BLaER1 (cell line): ENCODE measurements at regions not wholly inside any gene's neighbourhood (a gene's known extent, or its start where the extent isn't known, plus 50 kb on each side); places are given as distances from the start of the nearest gene placed in this dataset.
"Not testable (repeated sequence)": the region's sequence is repeated elsewhere in the genome, so short reads cannot be mapped to it uniquely, and the experiment has no call there.

Source experiments
- H3K27ac ChIP-seq: shearing (Covaris generic); formaldehyde crosslinking; 2 replicates; pipeline ENCODE4 v1.8.1; 2022
- H3K27me3 ChIP-seq: shearing (Covaris generic); formaldehyde crosslinking; 2 replicates; pipeline ENCODE4 v1.8.1; 2022
- H3K36me3 ChIP-seq: shearing (Covaris generic); formaldehyde crosslinking; 2 replicates; pipeline ENCODE4 v1.8.1; 2022
- H3K4me1 ChIP-seq: shearing (Covaris generic); formaldehyde crosslinking; 2 replicates; pipeline ENCODE4 v1.8.1; 2022
- H3K4me2 ChIP-seq: shearing (Covaris generic); formaldehyde crosslinking; 2 replicates; pipeline ENCODE4 v1.8.1; 2022
- H3K4me3 ChIP-seq: shearing (Covaris generic); formaldehyde crosslinking; 2 replicates; pipeline ENCODE4 v1.8.1; 2022
- H3K9ac ChIP-seq: shearing (Covaris generic); formaldehyde crosslinking; 2 replicates; pipeline ENCODE4 v1.8.1; 2022
- H3K9me3 ChIP-seq: shearing (Covaris generic); formaldehyde crosslinking; 2 replicates; pipeline ENCODE4 v1.8.1; 2022
- H4K20me1 ChIP-seq: shearing (Covaris generic); formaldehyde crosslinking; 2 replicates; pipeline ENCODE4 v1.8.1; 2022
- Cebpa-rat ChIP-seq: shearing (Covaris generic); IDR thresholded peaks from 2 replicates; pipeline ENCODE4 v1.8.1; 2022

DNA sequence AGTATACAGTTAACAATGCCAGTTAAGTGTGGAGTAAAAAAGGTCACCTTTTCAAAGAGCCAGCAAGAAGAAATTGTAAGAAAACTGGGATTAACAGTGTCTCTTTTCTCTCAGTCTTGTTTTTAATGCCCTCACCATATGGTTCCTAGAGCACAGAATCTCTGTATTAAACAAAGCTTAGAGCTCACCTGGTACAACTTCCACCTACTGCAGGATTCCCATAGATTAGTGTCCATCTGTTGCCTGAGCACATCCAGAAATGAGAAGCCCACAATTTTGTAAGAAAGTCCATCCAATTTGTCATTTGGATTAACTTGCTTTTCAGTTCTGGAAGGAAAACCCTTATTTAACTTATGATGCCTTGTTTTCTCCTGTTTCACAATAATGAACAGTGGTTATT is 1037.1 kb downstream of the STPG2 start:
- no peak for TF ChIP-seq Cebpa-rat
- no peak overlapping the region for H3K4me2 ChIP-seq
- H3K9ac ChIP-seq: no peak overlapping the region
- H3K27me3 ChIP-seq: no peaks in the 10 kb centered on the region
- H3K27ac ChIP-seq: no peak overlapping the region
- H3K9me3 ChIP-seq: no peaks in the 10 kb centered on the region
- no peaks in the 10 kb centered on the region for H3K36me3 ChIP-seq
- no peaks in the 10 kb centered on the region for H4K20me1 ChIP-seq
- H3K4me1 ChIP-seq: no peaks in the 10 kb centered on the region
- H3K4me3 ChIP-seq: no peak overlapping the region

DNA sequence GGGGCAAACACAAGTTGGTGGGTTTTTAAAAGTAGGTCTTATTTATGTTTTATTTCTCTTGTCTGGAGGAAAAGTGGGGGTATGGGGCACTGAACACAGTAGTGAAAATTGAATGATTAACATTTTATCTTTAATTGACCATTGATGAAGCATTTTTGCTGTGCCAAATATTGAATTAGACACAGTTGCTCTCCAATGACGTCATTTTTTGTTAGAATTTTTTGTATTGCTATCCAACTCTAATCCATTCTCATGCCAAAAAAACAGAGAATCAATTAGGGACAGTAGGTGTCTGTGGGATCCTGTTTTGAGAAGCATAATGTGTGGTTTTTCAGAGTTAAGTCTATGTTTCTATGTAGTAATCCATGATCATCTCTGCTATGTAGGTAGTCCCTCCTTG is 1032.8 kb downstream of the STPG2 start:
- Histone ChIP-seq H4K20me1 (no peaks in the 10 kb centered on the region), H3K4me2 (no peak overlapping the region), H3K9me3 (no peaks in the 10 kb centered on the region), H3K36me3 (no peaks in the 10 kb centered on the region), H3K4me1 (no peaks in the 10 kb centered on the region), H3K27ac (no peak overlapping the region), H3K27me3 (no peaks in the 10 kb centered on the region), H3K4me3 (no peak overlapping the region), H3K9ac (no peak overlapping the region)
- TF ChIP-seq Cebpa-rat: no peak

DNA sequence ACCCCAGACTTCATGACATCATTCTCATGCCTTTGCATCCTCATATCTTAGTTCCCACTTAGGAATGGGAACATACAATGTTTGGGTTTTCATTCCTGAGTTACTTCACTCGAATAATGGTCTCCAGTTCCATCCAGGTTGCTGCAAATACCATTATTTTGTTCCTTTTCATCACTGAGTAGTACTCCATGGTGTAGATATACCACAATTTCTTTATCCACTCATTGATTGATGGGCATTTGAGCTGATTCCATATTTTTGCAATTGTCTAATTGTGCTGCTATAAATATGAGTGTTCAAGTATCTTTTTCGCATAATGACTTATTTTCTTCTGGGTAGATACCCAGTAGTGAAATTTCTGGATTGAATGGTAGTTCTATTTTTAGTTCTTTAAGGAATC is 1026.8 kb downstream of the STPG2 start:
- no peak overlapping the region for H3K4me2 ChIP-seq
- no peaks in the 10 kb centered on the region for H3K9me3 ChIP-seq
- H3K4me3 ChIP-seq: no peak overlapping the region
- no peaks in the 10 kb centered on the region for H3K36me3 ChIP-seq
- H3K27ac ChIP-seq: no peak overlapping the region
- no peaks in the 10 kb centered on the region for H3K4me1 ChIP-seq
- TF ChIP-seq Cebpa-rat: no peak
- no peak overlapping the region for H3K9ac ChIP-seq
- no peaks in the 10 kb centered on the region for H4K20me1 ChIP-seq
- no peaks in the 10 kb centered on the region for H3K27me3 ChIP-seq

GRCh38 chr4:97121493-97121892 is 1021.8 kb downstream of the STPG2 start:
- no peaks in the 10 kb centered on the region for H3K4me1 ChIP-seq
- H3K36me3 ChIP-seq: no peaks in the 10 kb centered on the region
- TF ChIP-seq Cebpa-rat: no peak
- no peaks in the 10 kb centered on the region for H4K20me1 ChIP-seq
- no peak overlapping the region for H3K4me3 ChIP-seq
- no peak overlapping the region for H3K9ac ChIP-seq
- no peak overlapping the region for H3K4me2 ChIP-seq
- 0 out of 2 replicates have a peak, but pooled peaks cover 5% of the 10 kb centered on the region for H3K9me3 ChIP-seq
- H3K27me3 ChIP-seq: no peaks in the 10 kb centered on the region
- no peak overlapping the region for H3K27ac ChIP-seq

- H3K27ac ChIP-seq: no peak overlapping the region
- H3K36me3 ChIP-seq: no peaks in the 10 kb centered on the region
- no peak overlapping the region for H3K4me3 ChIP-seq
- no peaks in the 10 kb centered on the region for H3K4me1 ChIP-seq
- no peaks in the 10 kb centered on the region for H3K27me3 ChIP-seq
- TF ChIP-seq Cebpa-rat: no peak
- no peak overlapping the region for H3K9ac ChIP-seq
- H3K9me3 ChIP-seq: 0 out of 2 replicates have a peak, but pooled peaks cover 5% of the 10 kb centered on the region
- no peaks in the 10 kb centered on the region for H4K20me1 ChIP-seq
- no peak overlapping the region for H3K4me2 ChIP-seq
Observed at GRCh38 chr4:97123573-97123972, 1019.7 kb downstream of the STPG2 start.

DNA sequence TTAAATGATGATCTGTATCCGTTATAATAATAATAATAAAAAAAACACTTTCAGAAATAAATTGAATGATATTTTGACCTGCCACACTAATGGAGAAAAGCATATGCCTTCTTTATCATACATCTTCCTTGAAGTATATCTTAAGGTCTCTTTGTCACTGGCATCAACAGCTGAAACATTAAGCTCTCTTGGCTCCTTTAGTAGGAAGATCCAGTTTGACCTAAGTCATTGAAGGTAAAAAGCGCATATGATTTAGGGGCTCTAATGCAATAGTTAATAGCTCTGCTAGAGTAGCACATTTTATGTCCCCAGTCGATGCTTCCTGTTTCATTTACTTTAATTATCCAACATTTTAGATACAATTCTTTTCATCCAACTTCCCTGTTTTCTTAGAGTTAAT is 1010.8 kb downstream of the STPG2 start:
- no peaks in the 10 kb centered on the region for H3K27me3 ChIP-seq
- no peak for TF ChIP-seq Cebpa-rat
- H3K9ac ChIP-seq: no peak overlapping the region
- H3K9me3 ChIP-seq: no peaks in the 10 kb centered on the region
- no peak overlapping the region for H3K4me2 ChIP-seq
- H3K36me3 ChIP-seq: no peaks in the 10 kb centered on the region
- H3K27ac ChIP-seq: no peak overlapping the region
- H4K20me1 ChIP-seq: no peaks in the 10 kb centered on the region
- H3K4me1 ChIP-seq: no peaks in the 10 kb centered on the region
- H3K4me3 ChIP-seq: no peak overlapping the region

GRCh38 chr4:97134456-97134855 is 1008.8 kb downstream of the STPG2 start:
- H3K36me3 ChIP-seq: no peaks in the 10 kb centered on the region
- no peak overlapping the region for H3K4me2 ChIP-seq
- H3K9me3 ChIP-seq: no peaks in the 10 kb centered on the region; the same call in 1 of the 2 replicates
- H4K20me1 ChIP-seq: no peaks in the 10 kb centered on the region
- H3K27me3 ChIP-seq: no peaks in the 10 kb centered on the region
- H3K4me1 ChIP-seq: no peaks in the 10 kb centered on the region
- TF ChIP-seq Cebpa-rat: no peak
- H3K27ac ChIP-seq: no peak overlapping the region
- no peak overlapping the region for H3K4me3 ChIP-seq
- H3K9ac ChIP-seq: no peak overlapping the region

DNA sequence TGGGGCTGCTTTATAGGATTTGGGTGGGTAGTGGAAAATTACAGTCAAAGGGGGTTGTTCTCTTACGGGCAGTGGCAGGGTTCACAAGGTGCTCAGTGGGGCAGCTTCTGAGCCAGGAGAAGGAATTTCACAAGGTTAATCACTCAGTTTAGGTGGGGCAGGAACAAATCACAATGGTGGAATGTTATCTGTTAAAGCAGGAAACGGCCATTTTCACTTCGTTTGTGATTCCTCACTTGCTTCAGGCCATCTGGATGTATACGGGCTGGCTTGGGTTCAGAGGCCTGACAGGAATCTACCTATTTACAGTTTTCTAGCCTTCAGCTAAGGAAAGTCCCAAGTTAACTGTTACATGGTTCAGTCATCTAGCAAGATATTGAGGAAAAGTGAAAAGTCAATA is 1003.5 kb downstream of the STPG2 start:
- H4K20me1 ChIP-seq: no peaks in the 10 kb centered on the region
- no peaks in the 10 kb centered on the region for H3K4me1 ChIP-seq
- H3K27me3 ChIP-seq: no peaks in the 10 kb centered on the region
- H3K4me3 ChIP-seq: no peak overlapping the region
- no peak overlapping the region for H3K9ac ChIP-seq
- H3K4me2 ChIP-seq: no peak overlapping the region
- no peaks in the 10 kb centered on the region; the same call in 1 of the 2 replicates for H3K9me3 ChIP-seq
- no peak overlapping the region for H3K27ac ChIP-seq
- no peak for TF ChIP-seq Cebpa-rat
- no peaks in the 10 kb centered on the region for H3K36me3 ChIP-seq

DNA sequence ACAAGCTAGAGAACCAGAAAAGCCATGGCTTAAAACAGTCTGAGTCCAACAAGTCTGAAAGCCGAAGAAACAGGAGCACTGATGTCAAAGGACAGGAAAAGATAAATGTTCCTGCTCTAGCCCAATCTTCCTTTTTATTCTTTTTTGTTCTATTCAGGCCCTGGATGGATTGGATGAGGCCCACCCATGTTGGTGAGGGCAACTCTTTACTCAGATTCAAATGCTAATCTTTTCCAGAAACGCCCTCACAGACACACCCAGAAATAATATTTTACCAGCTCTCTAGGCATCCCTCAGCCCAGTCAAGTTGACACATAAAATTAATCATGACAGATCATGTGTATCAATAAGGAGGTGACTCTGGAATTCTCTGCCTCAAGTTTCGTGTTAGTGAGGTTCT is 1002.7 kb downstream of the STPG2 start:
- H3K4me3 ChIP-seq: no peak overlapping the region

DNA sequence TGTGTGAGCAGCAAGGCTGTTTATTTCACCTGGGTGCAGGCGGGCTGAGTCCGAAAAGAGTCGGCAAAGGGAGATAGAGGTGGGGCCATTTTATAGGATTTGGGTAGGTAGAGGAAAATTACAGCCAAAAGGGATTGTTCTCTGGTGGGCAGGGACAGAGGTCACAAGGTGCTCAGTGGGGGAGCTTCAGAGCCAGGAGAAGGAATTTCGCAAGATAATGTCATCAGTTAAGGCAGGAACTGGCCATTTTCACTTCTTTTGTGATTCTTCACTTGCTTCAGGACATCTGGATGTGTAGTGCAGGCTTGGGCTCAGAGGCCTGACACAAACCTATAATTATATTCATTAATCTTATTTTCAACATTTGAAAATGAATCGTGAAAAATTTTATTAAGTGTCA is 1001.9 kb downstream of the STPG2 start:
- H3K4me2 ChIP-seq, H3K4me1 ChIP-seq, H3K27me3 ChIP-seq, H3K36me3 ChIP-seq, H4K20me1 ChIP-seq, H3K9ac ChIP-seq, H3K27ac ChIP-seq, H3K4me3 ChIP-seq, H3K9me3 ChIP-seq: not testable (repeated sequence)

More for the DNA sequence above, 1002.7 kb downstream of the STPG2 start:
- Histone ChIP-seq H3K9me3 (no peaks in the 10 kb centered on the region; the same call in 1 of the 2 replicates), H4K20me1 (no peaks in the 10 kb centered on the region), H3K27me3 (no peaks in the 10 kb centered on the region), H3K27ac (no peak overlapping the region), H3K4me2 (no peak overlapping the region), H3K36me3 (no peaks in the 10 kb centered on the region), H3K9ac (no peak overlapping the region), H3K4me1 (no peaks in the 10 kb centered on the region)
- TF ChIP-seq Cebpa-rat: no peak

GRCh38 chr4:97142410-97142809 is 1000.9 kb downstream of the STPG2 start:
- Histone ChIP-seq H3K27me3 (no peaks in the 10 kb centered on the region), H3K4me1 (no peaks in the 10 kb centered on the region), H3K27ac (no peak overlapping the region), H3K9me3 (no peaks in the 10 kb centered on the region; the same call in 1 of the 2 replicates), H3K36me3 (no peaks in the 10 kb centered on the region), H4K20me1 (no peaks in the 10 kb centered on the region), H3K4me3 (no peak overlapping the region), H3K4me2 (no peak overlapping the region), H3K9ac (no peak overlapping the region)
- TF ChIP-seq Cebpa-rat: no peak
